K562 (cell line): ENCODE measurements at regions not wholly inside any gene's neighbourhood (a gene's known extent, or its start where the extent isn't known, plus 50 kb on each side); places are given as distances from the start of the nearest gene placed in this dataset.

Source experiments
- EP300 ChIP-seq: IDR thresholded peaks from 2 replicates; pipeline ENCODE4 v1.6.1; 2012; ENCODE audit warnings: low read length, improper control_type of control experiment
- EZH2 ChIP-seq: IDR thresholded peaks from 2 replicates; pipeline ENCODE4 v1.6.1; 2012; ENCODE audit warnings: low read depth, mild to moderate bottlenecking, inconsistent platforms, low read length, borderline replicate concordance
- FOS ChIP-seq: IDR thresholded peaks from 3 replicates; pipeline ENCODE4 v1.6.1; 2011; ENCODE audit not compliant: insufficient read length; ENCODE audit errors: extremely low read depth
- JUN ChIP-seq, 2 experiments: sonication (generic) in 1 of 2; formaldehyde crosslinking in 1 of 2; IDR thresholded peaks; 2 replicates each; pipeline versions ENCODE4 v1.6.1 to v1.8.0; 2012 to 2022; ENCODE audit warnings: borderline replicate concordance in 2 of 2, mild to moderate bottlenecking in 2 of 2, improper control_type of control experiment in 1 of 2, low read depth in 1 of 2, low read length in 1 of 2, missing genetic modification reagents in 1 of 2
- KLF6 ChIP-seq: fragments of 250-450 bp; sonication (Bioruptor Pico); IDR thresholded peaks from 2 replicates; pipeline ENCODE4 v1.4.0; 2020; ENCODE audit warnings: mild to moderate bottlenecking, moderate library complexity, borderline replicate concordance
- NFXL1 ChIP-seq: fragments of 450-650 bp; formaldehyde crosslinking; IDR thresholded peaks from 2 replicates; pipeline ENCODE4 v1.4.0; 2021; ENCODE audit warnings: mild to moderate bottlenecking
- PREB ChIP-seq: sonication (generic); formaldehyde crosslinking; IDR thresholded peaks from 2 replicates; pipeline ENCODE4 v1.8.1; 2023; ENCODE audit warnings: mild to moderate bottlenecking, missing genetic modification reagents
- TGIF2 ChIP-seq: sonication (generic); formaldehyde crosslinking; IDR thresholded peaks from 2 replicates; pipeline ENCODE4 v1.8.1; 2022; ENCODE audit warnings: mild to moderate bottlenecking, missing genetic modification reagents, moderate library complexity
- ZNF639 ChIP-seq, 2 experiments: fragments of 200-800 bp in 1 of 2; sonication (Bioruptor generic) in 1 of 2; sonication (generic) in 1 of 2; formaldehyde crosslinking in 1 of 2; IDR thresholded peaks in 1 of 2; conservative IDR thresholded peaks in 1 of 2; 2 replicates each; pipeline versions ENCODE4 v1.5.0 to v1.6.1; 2016 to 2020; ENCODE audit warnings: missing compliant biosample characterization in 1 of 2, missing genetic modification characterization in 1 of 2, missing genetic modification reagents in 1 of 2
- ZSCAN29 ChIP-seq: fragments of 450-650 bp; IDR thresholded peaks from 2 replicates; pipeline ENCODE4 v1.6.1; 2017
- TF ChIP-seq, protein P1 (sequence below), 2 experiments: fragments of 250-450 bp in 1 of 2; fragments of 450-650 bp in 1 of 2; sonication (Bioruptor Pico) in 1 of 2; IDR thresholded peaks; 2 replicates each; pipeline versions ENCODE4 v1.6.1 to v1.8.0; 2016 to 2021; ENCODE audit warnings: mild to moderate bottlenecking in 2 of 2, moderate library complexity in 2 of 2, missing compliant biosample characterization in 1 of 2, missing genetic modification characterization in 1 of 2
- TF ChIP-seq, protein P2 (sequence below), 3 experiments: IDR thresholded peaks in 2 of 3; conservative IDR thresholded peaks in 1 of 3; 2 replicates each; pipeline ENCODE4 v1.5.1; 2011 to 2012; ENCODE audit warnings: low read length in 3 of 3, mild to moderate bottlenecking in 3 of 3, control low read depth in 2 of 3, improper control_type of control experiment in 1 of 3, inconsistent platforms in 1 of 3, low read depth in 1 of 3, mixed read lengths in 1 of 3, moderate library complexity in 1 of 3; ENCODE audit not compliant: insufficient read depth in 2 of 3
- TF ChIP-seq, protein P3 (sequence below), 2 experiments: fragments of 450-650 bp in 1 of 2; IDR thresholded peaks; 2 replicates each; pipeline ENCODE4 v1.6.1; 2011 to 2017; ENCODE audit warnings: low read depth in 2 of 2, antibody characterized with exemption in 1 of 2, borderline replicate concordance in 1 of 2, low read length in 1 of 2, mild to moderate bottlenecking in 1 of 2, mixed read lengths in 1 of 2; ENCODE audit not compliant: control insufficient read depth in 1 of 2

- TF ChIP-seq, protein P1, sequence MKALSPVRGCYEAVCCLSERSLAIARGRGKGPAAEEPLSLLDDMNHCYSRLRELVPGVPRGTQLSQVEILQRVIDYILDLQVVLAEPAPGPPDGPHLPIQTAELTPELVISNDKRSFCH (CRISPR knock-in tag; IDR thresholded peaks at IDR 0.05): no peak
- TF ChIP-seq, protein P1 (tag; IDR thresholded peaks at IDR 0.05): no peak
- TF ChIP-seq, protein P2, sequence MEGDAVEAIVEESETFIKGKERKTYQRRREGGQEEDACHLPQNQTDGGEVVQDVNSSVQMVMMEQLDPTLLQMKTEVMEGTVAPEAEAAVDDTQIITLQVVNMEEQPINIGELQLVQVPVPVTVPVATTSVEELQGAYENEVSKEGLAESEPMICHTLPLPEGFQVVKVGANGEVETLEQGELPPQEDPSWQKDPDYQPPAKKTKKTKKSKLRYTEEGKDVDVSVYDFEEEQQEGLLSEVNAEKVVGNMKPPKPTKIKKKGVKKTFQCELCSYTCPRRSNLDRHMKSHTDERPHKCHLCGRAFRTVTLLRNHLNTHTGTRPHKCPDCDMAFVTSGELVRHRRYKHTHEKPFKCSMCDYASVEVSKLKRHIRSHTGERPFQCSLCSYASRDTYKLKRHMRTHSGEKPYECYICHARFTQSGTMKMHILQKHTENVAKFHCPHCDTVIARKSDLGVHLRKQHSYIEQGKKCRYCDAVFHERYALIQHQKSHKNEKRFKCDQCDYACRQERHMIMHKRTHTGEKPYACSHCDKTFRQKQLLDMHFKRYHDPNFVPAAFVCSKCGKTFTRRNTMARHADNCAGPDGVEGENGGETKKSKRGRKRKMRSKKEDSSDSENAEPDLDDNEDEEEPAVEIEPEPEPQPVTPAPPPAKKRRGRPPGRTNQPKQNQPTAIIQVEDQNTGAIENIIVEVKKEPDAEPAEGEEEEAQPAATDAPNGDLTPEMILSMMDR (IDR thresholded peaks at IDR 0.05 in 2 of 3, conservative IDR thresholded peaks at IDR 0.05 in 1 of 3; ENCODE audit: insufficient read depth in 2 of 3, low read depth in 1 of 3, low read length in 3 of 3): no peak
- TF ChIP-seq ZNF639 (CRISPR knock-in tag; conservative IDR thresholded peaks at IDR 0.05 in 1 of 2, IDR thresholded peaks at IDR 0.05 in 1 of 2): no peak
- TF ChIP-seq, protein P3, sequence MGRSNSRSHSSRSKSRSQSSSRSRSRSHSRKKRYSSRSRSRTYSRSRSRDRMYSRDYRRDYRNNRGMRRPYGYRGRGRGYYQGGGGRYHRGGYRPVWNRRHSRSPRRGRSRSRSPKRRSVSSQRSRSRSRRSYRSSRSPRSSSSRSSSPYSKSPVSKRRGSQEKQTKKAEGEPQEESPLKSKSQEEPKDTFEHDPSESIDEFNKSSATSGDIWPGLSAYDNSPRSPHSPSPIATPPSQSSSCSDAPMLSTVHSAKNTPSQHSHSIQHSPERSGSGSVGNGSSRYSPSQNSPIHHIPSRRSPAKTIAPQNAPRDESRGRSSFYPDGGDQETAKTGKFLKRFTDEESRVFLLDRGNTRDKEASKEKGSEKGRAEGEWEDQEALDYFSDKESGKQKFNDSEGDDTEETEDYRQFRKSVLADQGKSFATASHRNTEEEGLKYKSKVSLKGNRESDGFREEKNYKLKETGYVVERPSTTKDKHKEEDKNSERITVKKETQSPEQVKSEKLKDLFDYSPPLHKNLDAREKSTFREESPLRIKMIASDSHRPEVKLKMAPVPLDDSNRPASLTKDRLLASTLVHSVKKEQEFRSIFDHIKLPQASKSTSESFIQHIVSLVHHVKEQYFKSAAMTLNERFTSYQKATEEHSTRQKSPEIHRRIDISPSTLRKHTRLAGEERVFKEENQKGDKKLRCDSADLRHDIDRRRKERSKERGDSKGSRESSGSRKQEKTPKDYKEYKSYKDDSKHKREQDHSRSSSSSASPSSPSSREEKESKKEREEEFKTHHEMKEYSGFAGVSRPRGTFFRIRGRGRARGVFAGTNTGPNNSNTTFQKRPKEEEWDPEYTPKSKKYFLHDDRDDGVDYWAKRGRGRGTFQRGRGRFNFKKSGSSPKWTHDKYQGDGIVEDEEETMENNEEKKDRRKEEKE (IDR thresholded peaks at IDR 0.05; ENCODE audit: borderline replicate concordance in 1 of 2, control insufficient read depth in 1 of 2, low read depth in 2 of 2, low read length in 1 of 2): no peak
- TF ChIP-seq FOS: no peak
- no peak for TF ChIP-seq NFXL1 (CRISPR knock-in tag)
- no peak for TF ChIP-seq JUN (IDR thresholded peaks at IDR 0.05; ENCODE audit: borderline replicate concordance, low read depth, low read length)
- no peak for TF ChIP-seq JUN (CRISPR knock-in tag; IDR thresholded peaks at IDR 0.05; ENCODE audit: borderline replicate concordance)
- TF ChIP-seq ZSCAN29: no peak
- TF ChIP-seq EZH2: no peak
- TF ChIP-seq KLF6: no peak
- no peak for TF ChIP-seq EP300
- no peak for TF ChIP-seq TGIF2 (CRISPR knock-in tag)
- TF ChIP-seq PREB (CRISPR knock-in tag): no peak
These were observed 62.3 kb upstream of the FZD8 start for GRCh38 chr10:35704401-35704800.
